ENCODE measurements at regions not wholly inside any gene's neighbourhood (a gene's known extent, or its start where the extent isn't known, plus 50 kb on each side); places are given as distances from the start of the nearest gene placed in this dataset.

DNA sequence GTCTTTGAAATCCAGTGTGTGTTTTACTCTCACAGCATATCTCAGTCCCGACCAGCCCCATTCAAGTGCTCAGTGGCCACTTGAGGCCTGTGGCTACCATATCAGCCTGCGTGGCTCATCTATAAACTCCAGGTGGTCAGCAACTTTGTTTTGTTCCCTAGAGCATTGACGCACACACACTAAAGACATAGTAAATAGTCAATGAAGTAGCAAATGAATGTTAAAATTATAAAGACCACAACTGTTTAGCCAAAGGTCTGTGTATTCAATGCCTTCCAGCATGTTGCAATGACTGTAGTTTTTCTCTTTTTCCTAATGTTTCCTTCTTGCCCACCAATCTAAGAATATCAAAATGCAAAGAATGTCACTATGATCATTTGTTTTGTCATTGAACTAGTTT lies 238.2 kb upstream of the ZNF217 start:
- no peak for TF ChIP-seq YY1 (IDR thresholded peaks at IDR 0.05; ENCODE audit: insufficient read depth, insufficient read length)
- TF ChIP-seq ZNF274 (IDR thresholded peaks at IDR 0.05; ENCODE audit: low read depth, low read length) = no peak
- no peak for TF ChIP-seq SUZ12 (IDR thresholded peaks at IDR 0.05; ENCODE audit: extremely low read depth, insufficient read depth, insufficient read length)
